GM13976 (cell line): ENCODE measurements at regions not wholly inside any gene's neighbourhood (a gene's known extent, or its start where the extent isn't known, plus 50 kb on each side); places are given as distances from the start of the nearest gene placed in this dataset.

Experiments
- DNase-seq: peaks from one replicate; pipeline ENCODE4 v3.0.0; 2012; ENCODE audit warnings: low spot score
- in situ Hi-C: fragments of 300-500 bp; cut with MboI; formaldehyde crosslinking; loops from one replicate; pipeline ENCODE4 v1.12.0; 2022; ENCODE audit warnings: low sequenced_read_pairs, mixed read lengths, inconsistent platforms; ENCODE audit not compliant: unreplicated experiment
- TF ChIP-seq, protein P1 (sequence below): IDR thresholded peaks from 2 replicates; pipeline ENCODE4 v1.5.1; 2012; ENCODE audit warnings: borderline replicate concordance, mild to moderate bottlenecking; ENCODE audit not compliant: insufficient read depth; ENCODE audit errors: extremely low read depth, missing control alignments, control extremely low read depth

DNA sequence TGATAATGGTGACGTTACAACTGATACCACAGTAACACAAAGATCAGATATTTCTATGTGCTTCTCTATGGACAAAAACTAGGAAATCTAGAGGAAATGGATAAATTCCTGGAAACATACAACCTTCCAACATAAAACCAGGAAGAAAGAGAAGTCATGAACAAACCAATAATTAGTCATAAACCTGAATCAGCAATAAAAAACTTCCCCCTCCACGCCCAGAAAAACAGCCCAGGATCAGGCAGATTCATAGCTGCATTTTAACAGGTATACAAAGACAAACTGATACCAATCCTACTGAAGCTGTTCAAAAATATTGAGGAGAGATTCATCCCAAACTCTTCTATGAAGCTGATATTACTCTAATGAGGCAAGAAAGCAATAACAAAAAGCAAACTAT, 1535.2 kb upstream of the LRRTM1 start:
- in situ Hi-C loops = no loop called here
- TF ChIP-seq, protein P1, sequence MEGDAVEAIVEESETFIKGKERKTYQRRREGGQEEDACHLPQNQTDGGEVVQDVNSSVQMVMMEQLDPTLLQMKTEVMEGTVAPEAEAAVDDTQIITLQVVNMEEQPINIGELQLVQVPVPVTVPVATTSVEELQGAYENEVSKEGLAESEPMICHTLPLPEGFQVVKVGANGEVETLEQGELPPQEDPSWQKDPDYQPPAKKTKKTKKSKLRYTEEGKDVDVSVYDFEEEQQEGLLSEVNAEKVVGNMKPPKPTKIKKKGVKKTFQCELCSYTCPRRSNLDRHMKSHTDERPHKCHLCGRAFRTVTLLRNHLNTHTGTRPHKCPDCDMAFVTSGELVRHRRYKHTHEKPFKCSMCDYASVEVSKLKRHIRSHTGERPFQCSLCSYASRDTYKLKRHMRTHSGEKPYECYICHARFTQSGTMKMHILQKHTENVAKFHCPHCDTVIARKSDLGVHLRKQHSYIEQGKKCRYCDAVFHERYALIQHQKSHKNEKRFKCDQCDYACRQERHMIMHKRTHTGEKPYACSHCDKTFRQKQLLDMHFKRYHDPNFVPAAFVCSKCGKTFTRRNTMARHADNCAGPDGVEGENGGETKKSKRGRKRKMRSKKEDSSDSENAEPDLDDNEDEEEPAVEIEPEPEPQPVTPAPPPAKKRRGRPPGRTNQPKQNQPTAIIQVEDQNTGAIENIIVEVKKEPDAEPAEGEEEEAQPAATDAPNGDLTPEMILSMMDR = no peak

DNA sequence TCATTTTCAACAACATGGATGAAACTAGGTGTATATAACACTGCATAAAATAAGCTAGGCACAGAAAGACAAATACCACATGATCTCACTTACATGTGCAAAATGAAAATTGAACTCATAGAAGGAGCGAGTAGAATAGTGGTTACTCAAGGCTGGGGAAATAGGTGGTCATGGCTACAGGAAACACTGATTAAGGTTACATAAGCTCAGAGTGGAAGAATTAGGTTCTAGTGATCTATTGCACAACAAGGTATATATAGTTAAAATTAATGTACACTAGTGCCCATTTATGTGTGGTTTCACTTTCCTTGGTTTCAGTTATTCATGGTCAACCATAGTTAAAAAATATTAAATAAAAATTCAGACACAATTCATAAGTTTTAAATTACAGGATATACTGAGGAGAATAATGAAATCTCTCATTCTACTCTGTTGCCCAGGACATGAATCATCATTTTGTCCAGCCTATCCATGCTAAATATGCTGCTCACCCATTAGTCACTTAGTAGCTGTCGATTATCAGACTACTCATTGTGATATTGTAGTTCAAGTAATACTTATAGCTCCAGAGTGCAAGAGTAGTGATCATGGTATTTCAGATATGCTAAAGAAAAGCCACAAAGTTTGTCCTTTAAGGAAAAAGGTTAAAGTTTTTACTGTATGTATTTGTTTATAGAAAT, 1530.9 kb upstream of the LRRTM1 start:
- DNase-seq = no peak
- TF ChIP-seq, protein P1 = no peak
- in situ Hi-C loops = no loop called here

More for the DNA sequence above, 1535.2 kb upstream of the LRRTM1 start:
- no peak for DNase-seq

DNA sequence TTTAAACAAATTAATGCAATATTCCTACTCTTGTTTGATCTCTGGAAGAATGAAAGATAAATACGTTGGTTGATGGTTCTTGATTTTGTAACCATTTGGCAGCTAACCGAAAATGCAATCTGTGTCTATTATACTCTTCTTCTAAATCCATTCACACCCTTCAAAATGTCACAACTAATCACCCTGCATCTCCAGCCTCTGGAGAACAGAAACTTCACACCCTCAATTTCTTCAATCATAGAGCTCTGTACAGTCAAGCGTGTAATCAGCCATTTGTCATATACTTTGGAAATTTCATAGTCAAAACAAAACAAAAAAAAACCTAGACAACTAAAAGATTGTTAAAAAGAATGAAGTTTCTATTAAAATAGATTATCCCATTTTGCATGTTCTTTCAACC, 1482.3 kb upstream of the LRRTM1 start:
- in situ Hi-C loops = no loop called here
- TF ChIP-seq, protein P1 = no peak
- DNase-seq = no peak

DNA sequence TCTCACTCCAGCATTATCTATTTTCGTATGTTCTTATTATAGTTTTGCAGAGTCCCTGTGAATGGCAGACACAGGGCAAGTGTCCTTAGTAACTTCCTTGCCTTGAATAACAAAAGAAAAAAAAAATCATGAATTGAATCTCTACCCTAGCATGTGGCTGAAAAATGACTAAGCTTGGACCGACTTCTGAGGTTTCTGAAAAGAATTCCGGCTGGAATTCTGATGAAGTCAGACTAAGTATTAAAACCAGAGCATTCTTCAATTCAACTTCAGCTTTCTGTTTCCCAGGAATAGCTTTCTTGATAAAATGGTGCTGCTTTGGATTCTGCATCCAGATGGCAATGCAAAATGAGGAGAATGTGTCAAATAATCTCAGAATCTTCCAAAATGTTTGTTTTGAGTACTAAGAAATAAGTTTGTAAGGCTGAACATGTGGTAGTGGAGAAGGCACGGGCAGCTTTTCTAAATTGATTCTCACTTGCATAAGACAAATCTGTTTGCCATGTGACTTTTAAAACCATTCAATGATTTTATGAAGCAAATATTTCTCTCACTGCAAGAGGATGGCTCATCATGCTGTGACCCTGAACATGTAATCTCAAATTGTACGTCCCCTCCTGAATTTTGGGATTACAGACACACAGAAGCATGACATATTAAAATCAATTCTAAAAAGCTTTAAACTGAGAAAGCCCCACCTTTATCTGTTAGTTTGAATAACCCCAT, 1462.8 kb upstream of the LRRTM1 start:
- in situ Hi-C loops = no loop called here
- no peak for DNase-seq
- TF ChIP-seq, protein P1 = no peak

DNA sequence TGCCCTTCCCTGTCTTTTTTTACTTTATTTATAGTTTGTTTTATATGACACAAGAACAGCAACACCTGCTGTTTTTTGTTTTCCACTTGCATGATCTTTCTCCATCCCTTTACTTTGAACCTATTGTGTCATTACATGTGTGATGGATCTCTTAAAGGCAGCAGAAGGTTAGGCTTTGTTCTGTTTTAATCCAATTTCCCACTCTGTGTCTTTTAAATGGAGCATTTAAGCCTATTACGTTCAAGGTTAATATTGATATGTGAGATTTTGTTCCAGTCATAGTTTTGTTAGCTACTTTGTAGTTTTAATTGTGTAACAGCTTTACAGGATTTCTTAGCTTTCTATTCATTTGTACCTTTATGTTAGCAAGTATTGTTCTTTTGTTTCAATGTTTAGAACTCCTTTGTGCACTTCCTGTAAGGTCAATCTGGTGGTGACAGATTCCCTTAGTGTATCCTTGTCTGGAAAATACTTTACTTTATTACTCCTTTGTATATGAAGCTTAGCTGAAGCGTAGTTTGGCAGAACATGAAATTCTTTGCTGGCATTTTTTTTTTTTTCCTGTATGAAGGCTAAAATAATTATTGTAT, 1443.0 kb upstream of the LRRTM1 start:
- TF ChIP-seq, protein P1 = no peak
- in situ Hi-C loops = no loop called here
- no peak for DNase-seq

DNA sequence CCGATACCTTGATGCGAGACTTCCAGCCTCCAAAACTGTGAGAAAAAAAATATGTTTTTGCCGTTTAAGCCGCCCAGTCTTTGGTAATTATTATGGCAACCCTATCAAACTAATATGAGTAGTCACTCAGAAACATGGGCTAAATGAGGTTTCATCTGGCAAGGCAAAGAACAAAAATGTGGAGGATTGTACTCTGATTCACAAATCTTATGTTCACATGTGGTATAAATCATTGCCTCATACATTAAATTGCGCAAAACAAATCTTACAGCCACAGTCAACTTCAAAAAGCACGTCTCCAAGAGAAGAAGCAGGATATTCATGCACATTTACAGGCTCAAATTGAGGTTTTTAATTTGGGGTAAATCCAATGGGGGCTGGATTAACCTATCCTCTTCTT, 1435.4 kb upstream of the LRRTM1 start:
- in situ Hi-C loops = no loop called here
- TF ChIP-seq, protein P1 = no peak
- no peak for DNase-seq
